ENCODE measurements at regions not wholly inside any gene's neighbourhood (a gene's known extent, or its start where the extent isn't known, plus 50 kb on each side); places are given as distances from the start of the nearest gene placed in this dataset.

GRCh38 chr20:61067221-61067620 lies 184.8 kb upstream of the CDH4 start:
- DNase-seq (ENCODE audit: low read depth), result no peak
- H3K4me3 ChIP-seq (ENCODE audit: control insufficient read depth, low read depth, low read length), result no peak overlapping the region
- no peak for TF ChIP-seq CTCF (IDR thresholded peaks at IDR 0.05; ENCODE audit: control insufficient read depth, insufficient read depth, low read depth, low read length, missing control alignments)

- TF ChIP-seq CTCF (IDR thresholded peaks at IDR 0.05; ENCODE audit: control insufficient read depth, insufficient read depth, low read depth, low read length, missing control alignments), result no peak
- no peak for DNase-seq (ENCODE audit: low read depth)
- no peak overlapping the region for H3K4me3 ChIP-seq (ENCODE audit: control insufficient read depth, low read depth, low read length)
Measured at GRCh38 chr20:61072398-61072797, 179.7 kb upstream of the CDH4 start.

GRCh38 chr20:61073376-61073775 lies 178.7 kb upstream of the CDH4 start:
- H3K4me3 ChIP-seq (ENCODE audit: control insufficient read depth, low read depth, low read length), result no peak overlapping the region
- no peak for TF ChIP-seq CTCF (IDR thresholded peaks at IDR 0.05; ENCODE audit: control insufficient read depth, insufficient read depth, low read depth, low read length, missing control alignments)
- DNase-seq (ENCODE audit: low read depth), result no peak

- no peak overlapping the region for H3K4me3 ChIP-seq (ENCODE audit: control insufficient read depth, low read depth, low read length)
- DNase-seq (ENCODE audit: low read depth), result no peak
- TF ChIP-seq CTCF (IDR thresholded peaks at IDR 0.05; ENCODE audit: control insufficient read depth, insufficient read depth, low read depth, low read length, missing control alignments), result no peak
Measured at GRCh38 chr20:61082720-61083119, 169.3 kb upstream of the CDH4 start.

- TF ChIP-seq CTCF (IDR thresholded peaks at IDR 0.05; ENCODE audit: control insufficient read depth, insufficient read depth, low read depth, low read length, missing control alignments), result no peak
- no peak overlapping the region for H3K4me3 ChIP-seq (ENCODE audit: control insufficient read depth, low read depth, low read length)
- DNase-seq (ENCODE audit: low read depth), result no peak
Measured at GRCh38 chr20:61083431-61083830, 168.6 kb upstream of the CDH4 start.

- no peak for DNase-seq (ENCODE audit: low read depth)
- no peak overlapping the region for H3K4me3 ChIP-seq (ENCODE audit: control insufficient read depth, low read depth, low read length)
- TF ChIP-seq CTCF (IDR thresholded peaks at IDR 0.05; ENCODE audit: control insufficient read depth, insufficient read depth, low read depth, low read length, missing control alignments), result no peak
Measured at GRCh38 chr20:61086031-61086430, 166.0 kb upstream of the CDH4 start.

- no peak overlapping the region for H3K4me3 ChIP-seq (ENCODE audit: control insufficient read depth, low read depth, low read length)
- DNase-seq (ENCODE audit: low read depth), result no peak
- TF ChIP-seq CTCF (IDR thresholded peaks at IDR 0.05; ENCODE audit: control insufficient read depth, insufficient read depth, low read depth, low read length, missing control alignments), result no peak
Measured at GRCh38 chr20:61090541-61090940, 161.5 kb upstream of the CDH4 start.
